ENCODE measurements at regions not wholly inside any gene's neighbourhood (a gene's known extent, or its start where the extent isn't known, plus 50 kb on each side); places are given as distances from the start of the nearest gene placed in this dataset.

DNA sequence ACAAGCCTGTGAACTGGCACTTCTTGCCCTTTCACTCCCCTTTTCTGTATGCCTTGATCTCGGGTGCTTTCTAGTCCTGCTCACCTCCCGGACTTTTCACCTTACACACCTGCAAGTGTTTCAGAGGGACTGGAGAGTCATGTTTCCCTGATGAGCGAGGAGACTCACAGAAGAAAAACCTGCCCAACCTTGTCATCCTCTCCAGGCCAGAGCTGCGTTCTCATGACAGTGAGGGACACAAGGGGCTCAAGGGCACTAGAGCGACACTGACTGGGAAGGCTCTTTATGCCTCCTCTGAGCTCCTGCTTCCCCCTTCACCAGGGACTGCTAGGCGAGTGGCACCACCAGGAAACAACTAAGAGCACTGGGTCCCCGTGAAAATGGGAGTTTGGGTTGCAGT lies 376.9 kb upstream of the RPS23 start:
- Histone ChIP-seq H3K27me3 (no peaks in the 10 kb centered on the region), H3K4me3 (no peak overlapping the region), H3K36me3 (no peaks in the 10 kb centered on the region), H3K9me3 (no peaks in the 10 kb centered on the region), H3K4me1 (no peaks in the 10 kb centered on the region), H3K27ac (no peak overlapping the region)
- intact Hi-C loops (cut with DNase I; ENCODE audit: low total_unique reads): no loop called here
- TF ChIP-seq, protein P1, sequence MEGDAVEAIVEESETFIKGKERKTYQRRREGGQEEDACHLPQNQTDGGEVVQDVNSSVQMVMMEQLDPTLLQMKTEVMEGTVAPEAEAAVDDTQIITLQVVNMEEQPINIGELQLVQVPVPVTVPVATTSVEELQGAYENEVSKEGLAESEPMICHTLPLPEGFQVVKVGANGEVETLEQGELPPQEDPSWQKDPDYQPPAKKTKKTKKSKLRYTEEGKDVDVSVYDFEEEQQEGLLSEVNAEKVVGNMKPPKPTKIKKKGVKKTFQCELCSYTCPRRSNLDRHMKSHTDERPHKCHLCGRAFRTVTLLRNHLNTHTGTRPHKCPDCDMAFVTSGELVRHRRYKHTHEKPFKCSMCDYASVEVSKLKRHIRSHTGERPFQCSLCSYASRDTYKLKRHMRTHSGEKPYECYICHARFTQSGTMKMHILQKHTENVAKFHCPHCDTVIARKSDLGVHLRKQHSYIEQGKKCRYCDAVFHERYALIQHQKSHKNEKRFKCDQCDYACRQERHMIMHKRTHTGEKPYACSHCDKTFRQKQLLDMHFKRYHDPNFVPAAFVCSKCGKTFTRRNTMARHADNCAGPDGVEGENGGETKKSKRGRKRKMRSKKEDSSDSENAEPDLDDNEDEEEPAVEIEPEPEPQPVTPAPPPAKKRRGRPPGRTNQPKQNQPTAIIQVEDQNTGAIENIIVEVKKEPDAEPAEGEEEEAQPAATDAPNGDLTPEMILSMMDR (IDR thresholded peaks at IDR 0.05): no peak
- no peak for DNase-seq

DNA sequence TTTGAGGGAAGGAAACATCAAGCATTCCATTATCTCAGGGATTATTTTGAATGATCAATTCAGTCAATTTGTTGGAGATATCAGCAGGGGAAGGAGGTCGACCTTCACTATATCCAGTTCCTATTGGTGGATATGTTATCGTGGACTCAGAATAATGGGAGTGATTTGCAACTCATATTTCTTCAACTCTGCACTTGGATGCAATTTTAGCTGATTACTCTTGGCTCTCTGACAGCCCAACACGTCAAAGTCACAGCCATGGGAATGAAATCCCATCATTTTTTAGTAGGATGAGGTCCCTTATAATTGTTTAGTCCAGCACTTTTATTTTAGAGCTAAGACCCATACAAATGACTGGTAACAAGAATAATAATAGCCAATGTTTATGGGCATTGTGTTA lies 371.8 kb upstream of the RPS23 start:
- no peak overlapping the region for H3K4me3 ChIP-seq
- no peaks in the 10 kb centered on the region for H3K9me3 ChIP-seq
- H3K4me1 ChIP-seq: no peaks in the 10 kb centered on the region
- H3K27ac ChIP-seq: no peak overlapping the region
- DNase-seq: no peak
- TF ChIP-seq, protein P1 (IDR thresholded peaks at IDR 0.05): no peak
- intact Hi-C loops (cut with DNase I; ENCODE audit: low total_unique reads): no loop called here
- no peaks in the 10 kb centered on the region for H3K36me3 ChIP-seq
- no peaks in the 10 kb centered on the region for H3K27me3 ChIP-seq

DNA sequence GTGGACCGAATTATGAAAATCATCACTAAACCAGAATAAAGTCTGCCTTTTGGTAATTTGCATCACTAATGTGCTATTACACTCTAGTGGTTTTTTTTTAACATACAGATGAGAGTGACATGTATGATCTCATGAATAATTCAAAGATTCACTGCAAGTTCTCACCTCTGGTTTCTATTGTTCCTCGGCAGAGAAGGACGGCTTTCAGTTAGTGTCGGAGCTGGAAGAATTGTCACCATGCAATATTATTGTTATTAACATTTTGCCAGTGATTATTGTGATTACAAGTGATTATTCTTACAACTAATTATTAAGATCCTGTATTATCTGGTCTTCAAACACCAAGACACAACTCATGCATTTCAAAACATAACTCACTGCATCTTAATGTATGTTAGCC lies 366.6 kb upstream of the RPS23 start:
- H3K9me3 ChIP-seq: no peaks in the 10 kb centered on the region
- H3K36me3 ChIP-seq: no peaks in the 10 kb centered on the region
- peaks cover 0 to 15% (median 11%) of the 10 kb centered on the region in 4 donors for H3K4me1 ChIP-seq
- H3K27ac ChIP-seq: no peak overlapping the region
- intact Hi-C loops (cut with DNase I; ENCODE audit: low total_unique reads): loop anchor here (5.0 kb wide), 3 partner anchors 433 to 923 kb away; partner anchors contain the start of genes TMEM167A, VCAN and XRCC4
- DNase-seq: no peak
- H3K4me3 ChIP-seq: no peak overlapping the region
- TF ChIP-seq, protein P1 (IDR thresholded peaks at IDR 0.05): no peak
- no peaks in the 10 kb centered on the region for H3K27me3 ChIP-seq

DNA sequence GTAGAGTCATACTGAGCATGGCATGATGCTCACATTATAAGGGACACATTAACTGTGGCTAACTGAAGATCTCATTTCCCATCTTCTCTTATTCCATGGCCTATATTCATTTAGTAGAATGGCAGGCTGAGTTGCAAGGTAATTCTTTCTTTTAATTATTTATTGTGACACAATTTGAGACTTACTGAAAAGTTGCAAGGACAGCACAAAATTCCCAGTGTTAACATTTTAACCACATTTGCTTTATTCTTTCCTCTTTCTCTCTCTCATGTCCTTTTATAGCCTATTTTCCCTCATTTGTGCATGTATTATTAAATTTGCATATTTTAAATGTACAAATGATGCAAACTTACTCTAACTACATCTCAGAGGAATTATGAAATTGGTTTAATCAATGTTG lies 366.1 kb upstream of the RPS23 start:
- H3K36me3 ChIP-seq: no peaks in the 10 kb centered on the region
- no peak for DNase-seq
- TF ChIP-seq, protein P1 (IDR thresholded peaks at IDR 0.05): no peak
- no peaks in the 10 kb centered on the region for H3K27me3 ChIP-seq
- no peaks in the 10 kb centered on the region for H3K9me3 ChIP-seq
- no peak overlapping the region for H3K4me3 ChIP-seq
- peaks cover 0 to 20% (median 12%) of the 10 kb centered on the region in 4 donors for H3K4me1 ChIP-seq
- intact Hi-C loops (cut with DNase I; ENCODE audit: low total_unique reads): loop anchor here (5.0 kb wide), 3 partner anchors 433 to 923 kb away; partner anchors contain the start of genes TMEM167A, VCAN and XRCC4
- no peak overlapping the region for H3K27ac ChIP-seq

DNA sequence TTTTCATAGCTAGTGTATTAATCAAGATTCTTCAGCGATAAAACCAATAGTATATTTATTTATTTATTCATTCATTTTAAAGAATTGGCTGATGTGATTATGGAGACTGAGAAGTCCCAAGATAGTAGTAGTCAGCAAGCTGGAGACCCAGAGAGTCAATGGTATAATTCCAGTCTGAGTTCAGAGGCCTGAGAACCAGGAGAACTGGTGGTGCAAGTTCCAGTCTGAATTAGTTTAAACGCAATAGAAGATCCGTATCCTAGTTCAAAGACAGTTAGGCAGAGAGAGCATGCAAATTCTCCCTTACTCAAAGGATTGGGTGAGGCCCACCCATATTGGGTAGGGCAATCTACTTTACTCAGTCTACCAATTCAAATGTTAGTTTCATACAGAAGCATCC lies 364.2 kb upstream of the RPS23 start:
- no peaks in the 10 kb centered on the region for H3K27me3 ChIP-seq
- no peak for DNase-seq
- H3K9me3 ChIP-seq: no peaks in the 10 kb centered on the region
- peak overlapping the region in 1 of 2 donors; percentile 68 for H3K27ac ChIP-seq
- intact Hi-C loops (cut with DNase I; ENCODE audit: low total_unique reads): loop anchor here (5.0 kb wide), 3 partner anchors 435 to 925 kb away; partner anchors contain the start of genes TMEM167A, VCAN and XRCC4
- no peaks in the 10 kb centered on the region for H3K36me3 ChIP-seq
- TF ChIP-seq, protein P1 (IDR thresholded peaks at IDR 0.05): no peak
- H3K4me3 ChIP-seq: no peak overlapping the region
- peaks cover 0 to 29% (median 16%) of the 10 kb centered on the region in 4 donors for H3K4me1 ChIP-seq

Measured in tibial artery (tissue), 4 donors.